ENCODE measurements at regions not wholly inside any gene's neighbourhood (a gene's known extent, or its start where the extent isn't known, plus 50 kb on each side); places are given as distances from the start of the nearest gene placed in this dataset.

DNA sequence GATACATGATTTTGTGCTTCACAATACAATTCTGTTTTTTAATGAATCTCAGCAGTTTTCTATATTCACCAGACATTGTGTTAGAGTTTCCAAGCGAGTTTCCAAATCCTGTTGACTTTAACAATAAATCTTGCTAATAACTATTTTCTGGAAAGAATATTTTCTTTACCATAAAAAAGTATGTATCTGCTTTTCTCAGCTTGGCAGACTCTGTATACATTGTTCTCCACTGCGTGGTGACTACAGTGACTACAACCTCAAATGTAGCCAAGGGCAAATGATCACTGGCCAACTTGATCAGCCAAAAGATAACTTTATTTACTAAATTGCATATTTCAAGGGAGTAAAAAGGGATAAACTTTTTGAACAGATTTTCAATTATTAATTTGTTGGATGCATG is 325.9 kb upstream of the ADAMTS5 start:
- TF ChIP-seq SUZ12 (IDR thresholded peaks at IDR 0.05) (no peak), FOXA1 (IDR thresholded peaks at IDR 0.05) (no peak), TARDBP (IDR thresholded peaks at IDR 0.05) (no peak), BHLHE40 (IDR thresholded peaks at IDR 0.05; ENCODE audit: borderline replicate concordance) (no peak), L3MBTL2 (conservative IDR thresholded peaks at IDR 0.05) (no peak), CTBP1 (IDR thresholded peaks at IDR 0.05; ENCODE audit: borderline replicate concordance) (no peak), ELF4 (IDR thresholded peaks at IDR 0.05) (no peak), HDGF (IDR thresholded peaks at IDR 0.05; ENCODE audit: borderline replicate concordance) (no peak), SP1 (IDR thresholded peaks at IDR 0.05) (no peak), FOXM1 (IDR thresholded peaks at IDR 0.05; ENCODE audit: borderline replicate concordance) (no peak), LEF1 (IDR thresholded peaks at IDR 0.05; ENCODE audit: borderline replicate concordance) (no peak)
- TF ChIP-seq, protein P1, sequence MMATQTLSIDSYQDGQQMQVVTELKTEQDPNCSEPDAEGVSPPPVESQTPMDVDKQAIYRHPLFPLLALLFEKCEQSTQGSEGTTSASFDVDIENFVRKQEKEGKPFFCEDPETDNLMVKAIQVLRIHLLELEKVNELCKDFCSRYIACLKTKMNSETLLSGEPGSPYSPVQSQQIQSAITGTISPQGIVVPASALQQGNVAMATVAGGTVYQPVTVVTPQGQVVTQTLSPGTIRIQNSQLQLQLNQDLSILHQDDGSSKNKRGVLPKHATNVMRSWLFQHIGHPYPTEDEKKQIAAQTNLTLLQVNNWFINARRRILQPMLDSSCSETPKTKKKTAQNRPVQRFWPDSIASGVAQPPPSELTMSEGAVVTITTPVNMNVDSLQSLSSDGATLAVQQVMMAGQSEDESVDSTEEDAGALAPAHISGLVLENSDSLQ (IDR thresholded peaks at IDR 0.05), result no peak
- ChIA-PET CTCF (no interaction called here), POLR2A (no interaction called here)
- no peak for DNase-seq (ENCODE audit: extremely low spot score)

DNA sequence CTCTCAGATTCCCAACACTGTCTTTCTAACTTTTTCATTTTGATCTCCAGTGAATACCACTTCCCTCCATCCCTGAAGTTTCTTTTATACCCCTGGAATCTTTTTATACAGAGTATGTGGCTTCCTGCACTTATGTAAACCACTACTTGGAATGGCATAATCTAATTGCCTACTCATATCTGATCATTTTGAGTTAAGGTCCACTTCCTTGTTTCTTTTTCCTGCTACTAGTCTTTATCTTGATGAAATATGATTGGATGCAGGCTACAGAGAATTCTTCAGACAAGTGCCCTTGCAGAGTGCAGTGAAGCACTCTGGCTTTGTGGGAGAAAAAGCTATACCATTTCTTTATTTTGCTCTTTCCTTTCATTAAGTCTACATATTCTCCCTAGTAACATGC is 325.3 kb upstream of the ADAMTS5 start:
- DNase-seq (ENCODE audit: extremely low spot score), result no peak
- CTCF ChIA-PET, result no interaction called here
- no peak for TF ChIP-seq FOXM1 (IDR thresholded peaks at IDR 0.05; ENCODE audit: borderline replicate concordance)
- no peak for TF ChIP-seq L3MBTL2 (conservative IDR thresholded peaks at IDR 0.05)
- no peak for TF ChIP-seq LEF1 (IDR thresholded peaks at IDR 0.05; ENCODE audit: borderline replicate concordance)
- POLR2A ChIA-PET, result no interaction called here

DNA sequence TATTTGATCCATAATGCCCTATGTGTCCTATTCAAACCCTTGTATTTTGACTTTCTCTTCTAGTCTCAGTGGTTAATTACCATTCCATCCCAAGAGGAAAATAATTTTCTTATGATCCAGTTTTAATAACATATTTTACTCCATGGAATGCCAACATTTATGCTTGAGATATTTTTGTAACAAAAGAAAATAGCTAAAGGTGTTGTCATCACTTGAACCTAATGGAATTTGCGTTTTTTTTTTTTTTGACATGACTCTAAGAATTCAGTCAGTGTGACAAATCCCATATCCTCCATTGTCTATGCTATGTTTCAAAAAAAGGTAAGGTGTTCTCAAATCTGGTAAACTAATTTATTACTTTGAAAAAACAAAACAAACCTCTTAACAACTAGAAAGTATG is 324.1 kb upstream of the ADAMTS5 start:
- CTCF ChIA-PET, result no interaction called here
- TF ChIP-seq FOXA1 (IDR thresholded peaks at IDR 0.05), result no peak
- POLR2A ChIA-PET, result no interaction called here
- no peak for DNase-seq (ENCODE audit: extremely low spot score)

DNA sequence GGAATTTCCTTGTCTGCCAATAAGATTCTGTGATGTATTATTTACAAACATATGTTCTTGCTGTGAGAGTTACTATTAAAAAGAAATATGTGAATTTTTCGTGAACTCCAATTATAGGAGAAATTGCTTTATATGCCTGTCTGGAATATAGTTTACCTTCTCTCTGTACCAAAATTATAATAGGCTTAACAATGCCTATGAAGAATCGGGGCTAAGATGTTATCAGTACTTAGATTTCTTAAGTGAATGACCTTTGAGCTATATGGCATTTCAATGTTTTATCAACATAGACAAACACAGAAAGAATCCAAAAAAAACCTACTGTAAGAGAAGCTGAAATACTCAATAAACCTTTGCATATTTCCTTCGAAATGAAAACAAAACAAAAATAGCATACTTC is 323.1 kb upstream of the ADAMTS5 start:
- no peak for DNase-seq (ENCODE audit: extremely low spot score)
- POLR2A ChIA-PET, result no interaction called here
- TF ChIP-seq CTBP1 (IDR thresholded peaks at IDR 0.05; ENCODE audit: borderline replicate concordance) (no peak), LEF1 (IDR thresholded peaks at IDR 0.05; ENCODE audit: borderline replicate concordance) (no peak), TARDBP (IDR thresholded peaks at IDR 0.05) (no peak), BHLHE40 (IDR thresholded peaks at IDR 0.05; ENCODE audit: borderline replicate concordance) (no peak), FOXK2 (IDR thresholded peaks at IDR 0.05) (no peak), HDGF (IDR thresholded peaks at IDR 0.05; ENCODE audit: borderline replicate concordance) (no peak), ZNF384 (IDR thresholded peaks at IDR 0.05) (no peak), NFRKB (IDR thresholded peaks at IDR 0.05) (no peak), L3MBTL2 (conservative IDR thresholded peaks at IDR 0.05) (no peak), ELF4 (IDR thresholded peaks at IDR 0.05) (no peak), SP1 (IDR thresholded peaks at IDR 0.05) (no peak), ARNT (IDR thresholded peaks at IDR 0.05) (no peak), SUZ12 (IDR thresholded peaks at IDR 0.05) (no peak), FOXM1 (IDR thresholded peaks at IDR 0.05; ENCODE audit: borderline replicate concordance) (no peak), FOXA1 (IDR thresholded peaks at IDR 0.05) (no peak)
- TF ChIP-seq, protein P1 (IDR thresholded peaks at IDR 0.05), result no peak
- CTCF ChIA-PET, result no interaction called here

DNA sequence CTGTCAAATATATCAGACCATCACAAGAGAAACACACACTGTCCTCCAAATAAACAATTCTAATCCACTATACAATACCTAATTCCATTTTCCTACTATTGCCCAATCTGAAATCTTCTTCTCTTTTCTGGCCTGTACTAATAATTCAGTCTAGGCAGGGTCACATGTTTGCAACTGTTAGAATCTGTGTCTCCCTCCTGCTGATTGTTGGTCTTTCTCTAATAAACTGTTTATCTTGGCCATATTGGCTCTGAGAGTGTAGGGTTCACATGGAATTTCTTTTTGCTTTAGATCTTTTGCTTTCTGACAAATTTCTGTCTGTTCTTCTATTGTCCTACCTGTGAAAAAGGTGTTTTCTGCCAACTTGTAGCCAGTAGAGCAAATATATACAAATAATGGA is 319.9 kb upstream of the ADAMTS5 start:
- TF ChIP-seq FOXA1 (IDR thresholded peaks at IDR 0.05) (no peak), ZNF384 (IDR thresholded peaks at IDR 0.05) (no peak), L3MBTL2 (conservative IDR thresholded peaks at IDR 0.05) (no peak), SUZ12 (IDR thresholded peaks at IDR 0.05) (no peak), LEF1 (IDR thresholded peaks at IDR 0.05; ENCODE audit: borderline replicate concordance) (no peak), TARDBP (IDR thresholded peaks at IDR 0.05) (no peak), FOXK2 (IDR thresholded peaks at IDR 0.05) (no peak), ARNT (IDR thresholded peaks at IDR 0.05) (no peak), NFRKB (IDR thresholded peaks at IDR 0.05) (no peak), BHLHE40 (IDR thresholded peaks at IDR 0.05; ENCODE audit: borderline replicate concordance) (no peak), ELF4 (IDR thresholded peaks at IDR 0.05) (no peak)
- TF ChIP-seq, protein P1 (IDR thresholded peaks at IDR 0.05), result no peak
- POLR2A ChIA-PET, result no interaction called here
- no peak for DNase-seq (ENCODE audit: extremely low spot score)
- CTCF ChIA-PET, result no interaction called here

DNA sequence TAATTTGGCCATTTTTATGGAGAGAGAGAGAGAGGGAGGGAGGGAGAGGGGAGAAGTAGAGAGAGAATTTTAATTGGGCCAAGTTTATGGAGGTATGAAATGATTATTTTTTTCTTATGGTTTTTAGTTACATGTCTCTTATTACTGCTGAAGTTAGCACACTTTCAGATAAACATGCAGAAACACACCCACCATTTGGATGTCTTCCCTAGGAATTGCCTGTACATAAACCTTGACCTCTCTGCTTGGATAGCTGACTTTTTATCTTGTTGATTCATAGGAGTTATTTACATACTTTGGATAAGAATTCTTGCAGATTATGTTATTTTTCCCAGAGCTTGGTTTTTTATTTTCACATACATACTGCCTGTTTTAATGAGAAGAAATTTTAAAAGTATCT is 310.2 kb upstream of the ADAMTS5 start:
- ChIA-PET POLR2A (no interaction called here), CTCF (no interaction called here)
- DNase-seq (ENCODE audit: extremely low spot score), result no peak
- TF ChIP-seq BHLHE40 (IDR thresholded peaks at IDR 0.05; ENCODE audit: borderline replicate concordance), result no peak
- TF ChIP-seq, protein P1 (IDR thresholded peaks at IDR 0.05), result no peak
- TF ChIP-seq HDGF (IDR thresholded peaks at IDR 0.05; ENCODE audit: borderline replicate concordance), result no peak

All from HEK293T (cell line).